WERI-Rb-1 (cell line): ENCODE measurements at regions not wholly inside any gene's neighbourhood (a gene's known extent, or its start where the extent isn't known, plus 50 kb on each side); places are given as distances from the start of the nearest gene placed in this dataset.

Experiments used
- DNase-seq: peaks from one replicate; pipeline ENCODE4 v3.0.0-alpha.2; 2020
- H3K27ac ChIP-seq: fragments of 250-450 bp; sonication (Bioruptor Pico); 2 replicates; pipeline ENCODE4 v1.5.1; 2020; ENCODE audit warnings: mild to moderate bottlenecking, moderate library complexity
- H3K27me3 ChIP-seq: fragments of 250-450 bp; sonication (Bioruptor Pico); 2 replicates; pipeline ENCODE4 v1.5.1; 2021; ENCODE audit warnings: mild to moderate bottlenecking, low read depth, moderate library complexity; ENCODE audit not compliant: insufficient read depth, severe bottlenecking
- H3K36me3 ChIP-seq: fragments of 250-450 bp; sonication (Bioruptor Pico); 2 replicates; pipeline ENCODE4 v1.5.1; 2020; ENCODE audit warnings: mild to moderate bottlenecking, moderate library complexity
- H3K4me3 ChIP-seq: 2 replicates; pipeline ENCODE4 v1.5.1; 2011; ENCODE audit warnings: low read depth, mild to moderate bottlenecking, control low read depth, low read length
- H3K9me3 ChIP-seq: fragments of 250-450 bp; sonication (Bioruptor Pico); 2 replicates; pipeline ENCODE4 v1.5.1; 2021; ENCODE audit warnings: mild to moderate bottlenecking, moderate library complexity; ENCODE audit not compliant: severe bottlenecking
- TF ChIP-seq, protein P1 (sequence below): IDR thresholded peaks from 2 replicates; pipeline ENCODE4 v1.5.1; 2011; ENCODE audit warnings: low read depth, mild to moderate bottlenecking, control low read depth, inconsistent platforms, low read length

DNA sequence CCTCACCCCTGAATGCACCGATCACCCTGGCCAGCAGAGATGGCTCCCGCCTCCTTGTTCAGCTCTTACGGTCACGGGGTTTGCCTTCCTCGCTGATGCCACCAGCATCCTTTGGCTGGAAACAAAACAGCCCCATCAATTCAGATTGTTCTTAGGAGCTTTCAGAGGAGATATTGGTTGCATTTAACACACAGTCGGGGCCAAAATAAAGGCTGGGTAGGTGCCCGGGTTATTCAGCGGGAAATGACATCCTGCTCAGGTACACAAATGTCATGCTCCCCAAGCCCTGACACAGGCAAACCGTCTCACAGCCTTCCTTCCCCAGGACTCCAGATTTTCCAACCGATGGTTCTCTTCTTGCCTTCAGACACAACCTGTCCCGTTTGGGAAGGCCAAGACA, 62.4 kb upstream of the MEF2A start:
- Histone ChIP-seq H3K9me3 (no peaks in the 10 kb centered on the region), H3K36me3 (no peaks in the 10 kb centered on the region), H3K4me3 (no peak overlapping the region), H3K27ac (no peak overlapping the region), H3K27me3 (peaks cover 27% of the 10 kb centered on the region)
- no peak for DNase-seq
- TF ChIP-seq, protein P1, sequence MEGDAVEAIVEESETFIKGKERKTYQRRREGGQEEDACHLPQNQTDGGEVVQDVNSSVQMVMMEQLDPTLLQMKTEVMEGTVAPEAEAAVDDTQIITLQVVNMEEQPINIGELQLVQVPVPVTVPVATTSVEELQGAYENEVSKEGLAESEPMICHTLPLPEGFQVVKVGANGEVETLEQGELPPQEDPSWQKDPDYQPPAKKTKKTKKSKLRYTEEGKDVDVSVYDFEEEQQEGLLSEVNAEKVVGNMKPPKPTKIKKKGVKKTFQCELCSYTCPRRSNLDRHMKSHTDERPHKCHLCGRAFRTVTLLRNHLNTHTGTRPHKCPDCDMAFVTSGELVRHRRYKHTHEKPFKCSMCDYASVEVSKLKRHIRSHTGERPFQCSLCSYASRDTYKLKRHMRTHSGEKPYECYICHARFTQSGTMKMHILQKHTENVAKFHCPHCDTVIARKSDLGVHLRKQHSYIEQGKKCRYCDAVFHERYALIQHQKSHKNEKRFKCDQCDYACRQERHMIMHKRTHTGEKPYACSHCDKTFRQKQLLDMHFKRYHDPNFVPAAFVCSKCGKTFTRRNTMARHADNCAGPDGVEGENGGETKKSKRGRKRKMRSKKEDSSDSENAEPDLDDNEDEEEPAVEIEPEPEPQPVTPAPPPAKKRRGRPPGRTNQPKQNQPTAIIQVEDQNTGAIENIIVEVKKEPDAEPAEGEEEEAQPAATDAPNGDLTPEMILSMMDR, result no peak

DNA sequence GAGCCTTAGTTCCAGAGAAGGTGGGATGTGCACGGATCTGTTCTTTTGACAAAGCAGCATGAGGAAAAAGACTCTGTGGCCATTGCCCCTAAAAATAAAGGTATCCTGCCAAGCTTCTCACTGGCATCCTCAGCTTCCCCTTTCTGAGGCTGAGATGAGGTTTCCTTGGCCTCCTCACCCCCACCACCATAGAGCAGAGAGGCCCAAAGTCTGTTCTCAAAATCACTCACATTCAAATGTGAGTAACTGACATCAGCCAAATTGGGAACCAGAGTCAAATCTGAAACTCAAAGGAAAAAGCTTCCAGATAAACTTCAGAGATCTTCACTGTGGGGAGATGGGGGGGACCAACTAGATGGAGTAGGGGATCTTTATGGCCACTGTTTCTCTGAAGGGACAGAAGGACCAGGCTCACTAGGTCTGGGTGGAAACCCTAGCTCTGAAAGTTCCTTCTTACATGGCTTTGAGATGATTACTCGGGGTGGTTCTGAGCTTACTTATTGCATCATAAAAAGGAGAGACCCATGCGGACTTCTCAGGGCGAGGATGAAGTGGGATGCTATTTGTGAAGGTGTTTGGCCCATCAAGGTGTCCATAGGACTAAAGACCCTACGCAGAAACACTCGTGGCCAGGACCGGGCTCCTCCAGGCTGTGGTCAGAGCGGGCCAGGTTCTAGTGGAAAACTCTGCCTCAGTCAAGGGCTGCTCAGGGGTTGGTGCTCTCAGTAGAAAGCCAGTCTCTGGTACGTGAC, 61.5 kb upstream of the MEF2A start:
- no peaks in the 10 kb centered on the region for H3K36me3 ChIP-seq
- H3K27me3 ChIP-seq, result peaks cover 27% of the 10 kb centered on the region
- H3K27ac ChIP-seq, result no peak overlapping the region
- no peak for DNase-seq
- TF ChIP-seq, protein P1, result no peak
- no peak overlapping the region for H3K4me3 ChIP-seq
- no peaks in the 10 kb centered on the region for H3K9me3 ChIP-seq

DNA sequence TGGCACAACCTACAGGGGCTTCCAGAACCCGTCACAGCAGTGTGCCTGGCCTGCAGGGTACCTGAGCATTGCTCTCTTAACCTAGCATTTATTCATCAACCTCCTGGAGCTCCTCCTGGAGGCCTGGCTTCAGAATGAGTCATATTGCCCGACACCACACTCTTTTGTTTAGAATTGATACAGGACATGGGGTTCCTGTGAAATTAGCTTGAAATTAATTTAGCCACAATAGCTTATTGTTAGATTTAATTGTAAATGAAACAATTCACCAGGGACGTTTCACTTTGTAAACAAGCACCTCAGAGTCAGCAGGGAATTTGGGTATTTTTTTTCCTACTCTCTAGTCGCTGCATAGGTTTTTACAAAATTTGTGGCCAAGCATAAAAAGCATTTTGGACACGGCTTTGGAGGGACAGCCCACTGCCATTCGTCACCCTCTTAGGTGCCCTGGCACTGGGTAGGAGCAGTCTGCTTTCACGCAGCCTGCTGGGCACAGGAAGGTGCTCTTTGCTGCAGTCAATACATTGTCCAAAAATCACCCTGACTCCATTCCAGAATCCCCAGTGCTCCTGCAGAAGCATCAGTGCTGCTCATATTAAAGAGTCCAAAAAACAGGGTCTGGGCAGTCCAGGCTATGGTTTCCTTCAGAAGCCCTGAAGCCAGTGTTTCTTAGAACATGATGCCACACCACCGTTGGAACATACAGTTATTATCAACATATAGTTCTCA, 60.8 kb upstream of the MEF2A start:
- TF ChIP-seq, protein P1, result no peak
- Histone ChIP-seq H3K9me3 (no peaks in the 10 kb centered on the region), H3K4me3 (no peak overlapping the region), H3K27me3 (peaks cover 27% of the 10 kb centered on the region), H3K36me3 (no peaks in the 10 kb centered on the region), H3K27ac (no peak overlapping the region)
- no peak for DNase-seq

DNA sequence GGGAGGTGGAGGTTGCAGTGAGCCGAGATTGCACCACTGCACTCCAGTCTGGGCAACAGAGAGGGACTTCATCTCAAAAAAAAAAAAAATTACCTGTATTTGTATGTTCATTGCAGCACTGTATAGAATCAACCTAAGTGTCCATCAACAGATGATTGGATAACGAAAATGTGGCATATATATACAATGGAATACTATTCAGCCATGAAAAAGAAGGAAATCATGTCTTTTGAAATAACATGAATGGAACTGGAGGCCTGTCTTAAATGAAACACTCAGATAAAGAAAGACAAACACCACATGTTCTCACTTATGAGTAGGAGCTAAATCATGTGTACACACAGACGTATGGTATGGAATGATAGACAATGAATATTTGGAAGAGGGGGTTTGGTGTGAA, 59.4 kb upstream of the MEF2A start:
- TF ChIP-seq, protein P1, result no peak
- Histone ChIP-seq H3K4me3 (no peak overlapping the region), H3K27ac (no peak overlapping the region), H3K27me3 (peaks cover 27% of the 10 kb centered on the region), H3K36me3 (no peaks in the 10 kb centered on the region), H3K9me3 (no peaks in the 10 kb centered on the region)
- no peak for DNase-seq

GRCh38 chr15:99507016-99507503, 58.7 kb upstream of the MEF2A start:
- Histone ChIP-seq H3K27ac (no peak overlapping the region), H3K4me3 (no peak overlapping the region)

More at GRCh38 chr15:99507016-99507503, 58.7 kb upstream of the MEF2A start:
- H3K9me3 ChIP-seq, result no peaks in the 10 kb centered on the region
- TF ChIP-seq, protein P1, result no peak
- H3K27me3 ChIP-seq, result peaks cover 21% of the 10 kb centered on the region
- no peak for DNase-seq
- H3K36me3 ChIP-seq, result no peaks in the 10 kb centered on the region
